Keratinocyte (primary cell): ENCODE measurements at regions not wholly inside any gene's neighbourhood (a gene's known extent, or its start where the extent isn't known, plus 50 kb on each side); places are given as distances from the start of the nearest gene placed in this dataset.
A peak's percentile ranks its signal among the peaks of the same experiment; 100 is the strongest.

Experiments
- DNase-seq: peaks from one replicate; pipeline ENCODE4 v3.0.0-alpha.2; 2011; ENCODE audit warnings: low read depth, missing footprints, low spot score
- FAIRE-seq: peaks from 2 replicates; lab custom pipeline; 2011; peaks lifted over from hg19 to GRCh38; lab: Jason Lieb, UNC
- H2AFZ ChIP-seq: 2 replicates; pipeline ENCODE4 v1.6.0; 2012; ENCODE audit warnings: low read length, control low read depth, inconsistent platforms; ENCODE audit not compliant: control insufficient read depth
- H3K27ac ChIP-seq: 2 replicates; pipeline ENCODE4 v1.5.1; 2011; ENCODE audit warnings: low read length; ENCODE audit not compliant: control insufficient read depth, insufficient read depth
- H3K27me3 ChIP-seq: 3 replicates; pipeline ENCODE4 v1.6.0; 2011; ENCODE audit warnings: low read length; ENCODE audit not compliant: control insufficient read depth, insufficient read depth; ENCODE audit errors: extremely low read depth
- H3K36me3 ChIP-seq, 2 experiments: 2 replicates in 1 of 2; 3 replicates in 1 of 2; pipeline ENCODE4 v1.5.1; 2011; ENCODE audit warnings: low read length in 2 of 2, mild to moderate bottlenecking in 1 of 2; ENCODE audit not compliant: control insufficient read depth in 2 of 2, insufficient read depth in 2 of 2; ENCODE audit errors: extremely low read depth in 1 of 2
- H3K4me1 ChIP-seq: 3 replicates; pipeline ENCODE4 v1.5.1; 2011; ENCODE audit warnings: low read length; ENCODE audit not compliant: control insufficient read depth, insufficient read depth; ENCODE audit errors: extremely low read depth
- H3K4me2 ChIP-seq: 3 replicates; pipeline ENCODE4 v1.6.0; 2011; ENCODE audit warnings: low read depth, low read length; ENCODE audit not compliant: control insufficient read depth, insufficient read depth; ENCODE audit errors: extremely low read depth
- H3K4me3 ChIP-seq, 3 experiments: fragments of 200-600 bp in 1 of 3; sonication (generic) in 1 of 3; 2 replicates in 2 of 3; 3 replicates in 1 of 3; pipeline ENCODE4 v1.5.1; 2011 to 2016; ENCODE audit warnings: low read length in 3 of 3, mild to moderate bottlenecking in 3 of 3, control low read depth in 2 of 3, inconsistent platforms in 1 of 3, low read depth in 1 of 3, mixed read lengths in 1 of 3, mixed run types in 1 of 3, moderate library complexity in 1 of 3; ENCODE audit not compliant: control insufficient read depth in 2 of 3, insufficient read depth in 2 of 3; ENCODE audit errors: extremely low read depth in 1 of 3
- H3K79me2 ChIP-seq: 2 replicates; pipeline ENCODE4 v1.6.0; 2012; ENCODE audit warnings: low read length; ENCODE audit not compliant: control insufficient read depth, insufficient read depth
- H3K9ac ChIP-seq: 3 replicates; pipeline ENCODE4 v1.6.0; 2011; ENCODE audit warnings: low read length; ENCODE audit not compliant: control insufficient read depth, insufficient read depth; ENCODE audit errors: extremely low read depth
- H3K9me1 ChIP-seq: 3 replicates; pipeline ENCODE4 v1.6.0; 2011; ENCODE audit warnings: low read length; ENCODE audit not compliant: control insufficient read depth, insufficient read depth; ENCODE audit errors: extremely low read depth
- H3K9me3 ChIP-seq: 2 replicates; pipeline ENCODE4 v1.5.1; 2012; ENCODE audit warnings: low read depth, low read length; ENCODE audit not compliant: control insufficient read depth
- H4K20me1 ChIP-seq: 3 replicates; pipeline ENCODE4 v1.6.0; 2011; ENCODE audit warnings: low read length; ENCODE audit not compliant: control insufficient read depth, insufficient read depth; ENCODE audit errors: extremely low read depth
- CTCF ChIP-seq, 3 experiments: IDR thresholded peaks in 1 of 3; conservative IDR thresholded peaks in 1 of 3; optimal IDR thresholded peaks in 1 of 3; 2 replicates in 2 of 3; 3 replicates in 1 of 3; pipeline versions ENCODE3 to v1.5.1; 2011; ENCODE audit warnings: low read length in 3 of 3, mild to moderate bottlenecking in 3 of 3, moderate library complexity in 2 of 3, control low read depth in 1 of 3, inconsistent platforms in 1 of 3; ENCODE audit not compliant: insufficient read depth in 2 of 3; ENCODE audit errors: extremely low read depth in 1 of 3
- EZH2 ChIP-seq: IDR thresholded peaks from one replicate; pipeline ENCODE4 v1.6.1; 2012; ENCODE audit warnings: inconsistent platforms, mild to moderate bottlenecking, low read length, moderate library complexity
- dilution Hi-C: fragments of 300-500 bp; cut with MboI; formaldehyde crosslinking; loops from one replicate; pipeline ENCODE4 v1.7.0; 2020; ENCODE audit warnings: low sequenced_read_pairs; ENCODE audit not compliant: extremely low pct_ligation_motif_present

- Histone ChIP-seq H3K79me2 (no peaks in the 10 kb centered on the region), H2AFZ (no peak overlapping the region), H3K4me3 (no peak overlapping the region), H3K4me1 (no peaks in the 10 kb centered on the region), H4K20me1 (no peaks in the 10 kb centered on the region), H3K9me3 (no peaks in the 10 kb centered on the region), H3K36me3 (no peaks in the 10 kb centered on the region), H3K9me1 (no peaks in the 10 kb centered on the region), H3K4me2 (no peak overlapping the region), H3K9ac (no peak overlapping the region), H3K27ac (no peak overlapping the region), H3K27me3 (peaks cover 8% of the 10 kb centered on the region)
- FAIRE-seq (no peak), DNase-seq (no peak)
- dilution Hi-C loops: no loop called here
- TF ChIP-seq EZH2 (no peak), CTCF (optimal IDR thresholded peaks at IDR 0.05 in 1 of 3, IDR thresholded peaks at IDR 0.05 in 1 of 3, conservative IDR thresholded peaks at IDR 0.05 in 1 of 3; ENCODE audit: extremely low read depth in 1 of 3, insufficient read depth in 2 of 3, low read length in 3 of 3) (no peak)
Observed at GRCh38 chr9:107086460-107086859, 196.6 kb upstream of the RAD23B start.

- Histone ChIP-seq H3K9me1 (no peaks in the 10 kb centered on the region), H3K27ac (no peak overlapping the region), H3K9me3 (no peaks in the 10 kb centered on the region), H4K20me1 (no peaks in the 10 kb centered on the region), H2AFZ (no peak overlapping the region), H3K79me2 (no peaks in the 10 kb centered on the region), H3K4me2 (no peak overlapping the region), H3K9ac (no peak overlapping the region), H3K36me3 (no peaks in the 10 kb centered on the region), H3K4me3 (no peak overlapping the region), H3K4me1 (no peaks in the 10 kb centered on the region), H3K27me3 (peaks cover 5% of the 10 kb centered on the region)
- DNase-seq: no peak
- FAIRE-seq: no peak
- dilution Hi-C loops: no loop called here
- TF ChIP-seq EZH2: no peak
- TF ChIP-seq CTCF (optimal IDR thresholded peaks at IDR 0.05 in 1 of 3, IDR thresholded peaks at IDR 0.05 in 1 of 3, conservative IDR thresholded peaks at IDR 0.05 in 1 of 3; ENCODE audit: extremely low read depth in 1 of 3, insufficient read depth in 2 of 3, low read length in 3 of 3): peak in 1 of 3 experiments; percentile 2
Observed at GRCh38 chr9:107087222-107087621, 195.9 kb upstream of the RAD23B start.
